WERI-Rb-1 (cell line): ENCODE measurements at regions not wholly inside any gene's neighbourhood (a gene's known extent, or its start where the extent isn't known, plus 50 kb on each side); places are given as distances from the start of the nearest gene placed in this dataset.

Experiments
- DNase-seq: peaks from one replicate; pipeline ENCODE4 v3.0.0-alpha.2; 2020
- H3K27ac ChIP-seq: fragments of 250-450 bp; sonication (Bioruptor Pico); 2 replicates; pipeline ENCODE4 v1.5.1; 2020; ENCODE audit warnings: mild to moderate bottlenecking, moderate library complexity
- H3K27me3 ChIP-seq: fragments of 250-450 bp; sonication (Bioruptor Pico); 2 replicates; pipeline ENCODE4 v1.5.1; 2021; ENCODE audit warnings: mild to moderate bottlenecking, low read depth, moderate library complexity; ENCODE audit not compliant: insufficient read depth, severe bottlenecking
- H3K36me3 ChIP-seq: fragments of 250-450 bp; sonication (Bioruptor Pico); 2 replicates; pipeline ENCODE4 v1.5.1; 2020; ENCODE audit warnings: mild to moderate bottlenecking, moderate library complexity
- H3K4me3 ChIP-seq: 2 replicates; pipeline ENCODE4 v1.5.1; 2011; ENCODE audit warnings: low read depth, mild to moderate bottlenecking, control low read depth, low read length
- H3K9me3 ChIP-seq: fragments of 250-450 bp; sonication (Bioruptor Pico); 2 replicates; pipeline ENCODE4 v1.5.1; 2021; ENCODE audit warnings: mild to moderate bottlenecking, moderate library complexity; ENCODE audit not compliant: severe bottlenecking
- CTCF ChIP-seq: IDR thresholded peaks from 2 replicates; pipeline ENCODE4 v1.5.1; 2011; ENCODE audit warnings: low read depth, mild to moderate bottlenecking, control low read depth, inconsistent platforms, low read length

- Histone ChIP-seq H3K9me3 (no peaks in the 10 kb centered on the region), H3K27me3 (no peaks in the 10 kb centered on the region), H3K4me3 (no peak overlapping the region), H3K36me3 (no peaks in the 10 kb centered on the region), H3K27ac (no peak overlapping the region)
- no peak for TF ChIP-seq CTCF
- no peak for DNase-seq
Measured at GRCh38 chr13:61144834-61145593, 270.6 kb downstream of the PCDH20 start.

- Histone ChIP-seq H3K36me3 (no peaks in the 10 kb centered on the region), H3K9me3 (no peaks in the 10 kb centered on the region), H3K27me3 (no peaks in the 10 kb centered on the region), H3K4me3 (no peak overlapping the region), H3K27ac (no peak overlapping the region)
- TF ChIP-seq CTCF, result no peak
- DNase-seq, result no peak
Measured at GRCh38 chr13:61144301-61144700, 271.3 kb downstream of the PCDH20 start.

GRCh38 chr13:61142506-61142905, 273.1 kb downstream of the PCDH20 start:
- H3K36me3 ChIP-seq, result no peaks in the 10 kb centered on the region
- H3K9me3 ChIP-seq, result no peaks in the 10 kb centered on the region
- no peaks in the 10 kb centered on the region for H3K27me3 ChIP-seq
- H3K4me3 ChIP-seq, result no peak overlapping the region
- H3K27ac ChIP-seq, result no peak overlapping the region
- DNase-seq, result no peak
- no peak for TF ChIP-seq CTCF

- TF ChIP-seq CTCF, result no peak
- Histone ChIP-seq H3K9me3 (no peaks in the 10 kb centered on the region), H3K27ac (no peak overlapping the region), H3K4me3 (no peak overlapping the region), H3K36me3 (no peaks in the 10 kb centered on the region), H3K27me3 (no peaks in the 10 kb centered on the region)
- DNase-seq, result no peak
Measured at GRCh38 chr13:61138857-61139256, 276.8 kb downstream of the PCDH20 start.

GRCh38 chr13:61136515-61136914, 279.1 kb downstream of the PCDH20 start:
- H3K4me3 ChIP-seq, result no peak overlapping the region
- no peaks in the 10 kb centered on the region for H3K9me3 ChIP-seq
- no peaks in the 10 kb centered on the region for H3K36me3 ChIP-seq
- DNase-seq, result no peak
- H3K27ac ChIP-seq, result no peak overlapping the region
- H3K27me3 ChIP-seq, result no peaks in the 10 kb centered on the region
- no peak for TF ChIP-seq CTCF

- Histone ChIP-seq H3K36me3 (no peaks in the 10 kb centered on the region), H3K27me3 (no peaks in the 10 kb centered on the region), H3K4me3 (no peak overlapping the region), H3K9me3 (no peaks in the 10 kb centered on the region), H3K27ac (no peak overlapping the region)
- no peak for TF ChIP-seq CTCF
- DNase-seq, result no peak
Measured at GRCh38 chr13:61136093-61136492, 279.6 kb downstream of the PCDH20 start.
